B cell (primary cell): ENCODE measurements at regions not wholly inside any gene's neighbourhood (a gene's known extent, or its start where the extent isn't known, plus 50 kb on each side); places are given as distances from the start of the nearest gene placed in this dataset.

Source experiments
- ATAC-seq: fragments of 200-7000 bp; cut with Tn5 transposase; one replicate; pipeline ENCODE4 v1.10.0; 2021; ENCODE audit warnings: low read depth, mild to moderate bottlenecking, moderate number of reproducible peaks, moderate library complexity
- CTCF ChIA-PET: fragments of 350-600 bp; sonication (Branson Sonifier 250); formaldehyde crosslinking; loops from one replicate; lab custom pipeline; 2021; ENCODE audit warnings: antibody characterized with exemption, inconsistent platforms; lab: Charles Lee
- POLR2A ChIA-PET: fragments of 350-600 bp; sonication (Branson Sonifier 250); formaldehyde crosslinking; loops from one replicate; lab custom pipeline; 2021; ENCODE audit warnings: antibody characterized with exemption; lab: Charles Lee
- DNase-seq: peaks from one replicate; pipeline ENCODE4 v3.0.0; 2013
- H2AFZ ChIP-seq: 2 replicates; pipeline ENCODE4 v1.6.1; 2012; ENCODE audit warnings: mild to moderate bottlenecking, low read depth, low read length; ENCODE audit not compliant: insufficient read depth, poor library complexity, severe bottlenecking
- H3K27ac ChIP-seq, 2 donors: 1 replicate in 1 of 2; 2 replicates in 1 of 2; pipeline ENCODE4 v1.5.1; 2012 to 2013; ENCODE audit warnings: low read length in 2 of 2, mild to moderate bottlenecking in 2 of 2, moderate library complexity in 1 of 2
- H3K27me3 ChIP-seq, 4 experiments: fragments of 200-600 bp in 1 of 4; sonication (generic) in 1 of 4; replicated peaks in 1 of 4; 1 replicate in 2 of 4; 2 replicates in 2 of 4; pipeline versions ENCODE4 v1.6.1 to v1.7.0; 2013 to 2016; ENCODE audit warnings: low read length in 3 of 4, mild to moderate bottlenecking in 2 of 4, mixed read lengths in 1 of 4, moderate library complexity in 1 of 4; ENCODE audit not compliant: insufficient read depth in 4 of 4, control insufficient read depth in 3 of 4; ENCODE audit errors: control extremely low read depth in 1 of 4
- H3K36me3 ChIP-seq, 2 experiments: replicated peaks in 1 of 2; 1 replicate in 1 of 2; 2 replicates in 1 of 2; pipeline versions ENCODE4 v1.6.1 to v1.7.1; 2013; ENCODE audit warnings: low read length in 1 of 2; ENCODE audit not compliant: insufficient read depth in 2 of 2, control insufficient read depth in 1 of 2; ENCODE audit errors: control extremely low read depth in 1 of 2, extremely low read depth in 1 of 2
- H3K4me1 ChIP-seq, 2 donors: fragments of 200-600 bp in 1 of 2; sonication (generic) in 1 of 2; 1 replicate in 1 of 2; 2 replicates in 1 of 2; pipeline versions ENCODE4 v1.5.1 to v1.6.1; 2013 to 2017; ENCODE audit warnings: low read length in 2 of 2; ENCODE audit not compliant: control insufficient read depth in 2 of 2, insufficient read depth in 2 of 2
- H3K4me2 ChIP-seq: replicated peaks from 2 replicates; pipeline ENCODE3; 2012; ENCODE audit warnings: mild to moderate bottlenecking, low read depth, low read length; ENCODE audit not compliant: poor library complexity, severe bottlenecking
- H3K4me3 ChIP-seq, 5 experiments: fragments of 200-600 bp in 1 of 5; sonication (generic) in 1 of 5; 1 replicate in 3 of 5; 2 replicates in 2 of 5; pipeline versions ENCODE4 v1.5.1 to v1.7.0; 2011 to 2016; ENCODE audit warnings: low read length in 4 of 5, mild to moderate bottlenecking in 4 of 5, low read depth in 2 of 5, control low read depth in 1 of 5, moderate library complexity in 1 of 5; ENCODE audit not compliant: insufficient read depth in 1 of 5; ENCODE audit errors: control extremely low read depth in 1 of 5, extremely low read depth in 1 of 5
- H3K79me2 ChIP-seq: fragments of 200-600 bp; sonication (generic); one replicate; pipeline ENCODE4 v1.6.0; 2016; ENCODE audit warnings: low read length; ENCODE audit not compliant: control insufficient read depth, insufficient read depth
- H3K9ac ChIP-seq: fragments of 200-600 bp; sonication (generic); 2 replicates; pipeline ENCODE4 v1.6.1; 2017; ENCODE audit warnings: mild to moderate bottlenecking, low read length, moderate library complexity
- H3K9me3 ChIP-seq, 3 donors: one replicate each; pipeline versions ENCODE4 v1.6.1 to v1.7.1; 2013; ENCODE audit warnings: low read length in 2 of 3; ENCODE audit not compliant: control insufficient read depth in 2 of 3, insufficient read depth in 1 of 3; ENCODE audit errors: control extremely low read depth in 1 of 3
- H4K20me1 ChIP-seq: 2 replicates; pipeline ENCODE4 v1.6.0; 2012; ENCODE audit warnings: mild to moderate bottlenecking, low read length; ENCODE audit not compliant: insufficient read depth, control insufficient read depth, poor library complexity, severe bottlenecking
- H3K27ac Mint-ChIP-seq: one replicate; pipeline ENCODE4 v1.8.0; 2021; ENCODE audit warnings: mixed read lengths
- H3K27me3 Mint-ChIP-seq: one replicate; pipeline ENCODE4 v1.8.0; 2021; ENCODE audit warnings: mixed read lengths
- H3K4me1 Mint-ChIP-seq: one replicate; pipeline ENCODE4 v1.8.0; 2021; ENCODE audit warnings: mixed read lengths
- H3K4me3 Mint-ChIP-seq: one replicate; pipeline ENCODE4 v1.8.0; 2021; ENCODE audit warnings: mixed read lengths
- H3K9me3 Mint-ChIP-seq: one replicate; pipeline ENCODE4 v1.8.0; 2022; ENCODE audit warnings: mixed read lengths; ENCODE audit not compliant: insufficient read depth
- EZH2 ChIP-seq: IDR thresholded peaks from 2 replicates; pipeline ENCODE4 v1.6.1; 2012; ENCODE audit warnings: borderline replicate concordance, low read depth, mild to moderate bottlenecking, moderate library complexity, low read length; ENCODE audit not compliant: insufficient read depth, poor library complexity, severe bottlenecking
- WGBS: methylation state at CpG from one replicate; pipeline ENCODE4 v1.1.5; 2013; ENCODE audit warnings: missing lambda C conversion rate; ENCODE audit not compliant: insufficient coverage; 5-methylcytosine and 5-hydroxymethylcytosine counted together
- intact Hi-C: fragments of 100-400 bp; cut with micrococcal nuclease; formaldehyde crosslinking; loops from one replicate; pipeline ENCODE4 v1.10.0; 2022
- TF ChIP-seq, protein P1 (sequence below): fragments of 200-600 bp; IDR thresholded peaks from one replicate; pipeline ENCODE4 v1.8.0; 2022; ENCODE audit warnings: antibody characterized with exemption, mild to moderate bottlenecking

- Histone ChIP-seq H3K4me1 (no peaks in the 10 kb centered on the region), H3K9ac (no peak overlapping the region), H3K79me2 (no peaks in the 10 kb centered on the region), H3K4me2 (no peak overlapping the region), H3K36me3 (no peaks in the 10 kb centered on the region), H3K27ac (no peak overlapping the region), H4K20me1 (no peaks in the 10 kb centered on the region), H2AFZ (peak overlapping the region; percentile 22), H3K27me3 (no peaks in the 10 kb centered on the region), H3K4me3 (no peak overlapping the region), H3K9me3 (no peaks in the 10 kb centered on the region)
- ChIA-PET POLR2A (no interaction called here), CTCF (no interaction called here)
- Mint-ChIP-seq H3K4me1 (no peaks in the 10 kb centered on the region), H3K27ac (no peak overlapping the region), H3K27me3 (no peaks in the 10 kb centered on the region), H3K4me3 (no peak overlapping the region), H3K9me3 (peaks cover 2% of the 10 kb centered on the region)
- ATAC-seq (no peak), DNase-seq (no peak)
- 32% methylated on average over 6 of the region's 7 CpGs for WGBS
- TF ChIP-seq, protein P1, sequence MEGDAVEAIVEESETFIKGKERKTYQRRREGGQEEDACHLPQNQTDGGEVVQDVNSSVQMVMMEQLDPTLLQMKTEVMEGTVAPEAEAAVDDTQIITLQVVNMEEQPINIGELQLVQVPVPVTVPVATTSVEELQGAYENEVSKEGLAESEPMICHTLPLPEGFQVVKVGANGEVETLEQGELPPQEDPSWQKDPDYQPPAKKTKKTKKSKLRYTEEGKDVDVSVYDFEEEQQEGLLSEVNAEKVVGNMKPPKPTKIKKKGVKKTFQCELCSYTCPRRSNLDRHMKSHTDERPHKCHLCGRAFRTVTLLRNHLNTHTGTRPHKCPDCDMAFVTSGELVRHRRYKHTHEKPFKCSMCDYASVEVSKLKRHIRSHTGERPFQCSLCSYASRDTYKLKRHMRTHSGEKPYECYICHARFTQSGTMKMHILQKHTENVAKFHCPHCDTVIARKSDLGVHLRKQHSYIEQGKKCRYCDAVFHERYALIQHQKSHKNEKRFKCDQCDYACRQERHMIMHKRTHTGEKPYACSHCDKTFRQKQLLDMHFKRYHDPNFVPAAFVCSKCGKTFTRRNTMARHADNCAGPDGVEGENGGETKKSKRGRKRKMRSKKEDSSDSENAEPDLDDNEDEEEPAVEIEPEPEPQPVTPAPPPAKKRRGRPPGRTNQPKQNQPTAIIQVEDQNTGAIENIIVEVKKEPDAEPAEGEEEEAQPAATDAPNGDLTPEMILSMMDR, result no peak
- no peak for TF ChIP-seq EZH2
- intact Hi-C loops, result no loop called here
Observed at GRCh38 chr16:52741351-52741750, 194.4 kb upstream of the TOX3 start.

DNA sequence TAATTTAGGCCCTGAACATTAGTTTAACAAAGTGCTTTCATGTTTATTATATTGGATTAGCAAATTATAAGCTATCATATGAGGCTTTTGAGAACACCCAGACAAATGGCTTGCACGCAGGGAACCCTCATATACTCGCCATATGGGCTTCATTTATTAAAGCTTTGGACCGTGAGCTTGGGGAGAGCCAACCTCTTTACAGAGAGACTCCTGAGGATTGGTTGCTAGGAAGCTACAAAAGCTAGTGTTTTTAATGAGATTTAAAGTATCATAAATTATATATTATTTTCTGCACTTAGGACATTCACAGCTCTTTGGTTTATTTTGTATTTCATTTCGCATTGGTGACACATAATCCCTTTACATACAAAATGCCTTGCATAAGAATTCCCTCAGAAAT is 193.8 kb upstream of the TOX3 start:
- Histone ChIP-seq H3K4me3 (no peak overlapping the region), H3K9ac (no peak overlapping the region), H3K4me2 (no peak overlapping the region), H2AFZ (no peak overlapping the region), H3K4me1 (no peaks in the 10 kb centered on the region), H3K27ac (no peak overlapping the region), H3K27me3 (no peaks in the 10 kb centered on the region), H3K79me2 (no peaks in the 10 kb centered on the region), H4K20me1 (no peaks in the 10 kb centered on the region), H3K36me3 (no peaks in the 10 kb centered on the region), H3K9me3 (no peaks in the 10 kb centered on the region)
- DNase-seq, result no peak
- H3K4me1 Mint-ChIP-seq, result no peaks in the 10 kb centered on the region
- POLR2A ChIA-PET, result no interaction called here
- no peak overlapping the region for H3K4me3 Mint-ChIP-seq
- H3K9me3 Mint-ChIP-seq, result no peaks in the 10 kb centered on the region
- no peak for ATAC-seq
- intact Hi-C loops, result no loop called here
- CTCF ChIA-PET, result no interaction called here
- H3K27ac Mint-ChIP-seq, result no peak overlapping the region
- TF ChIP-seq, protein P1, result no peak
- TF ChIP-seq EZH2, result no peak
- WGBS, result no CpG with 5 or more reads among the region's 4 CpGs
- no peaks in the 10 kb centered on the region for H3K27me3 Mint-ChIP-seq
